ENCODE measurements at regions not wholly inside any gene's neighbourhood (a gene's known extent, or its start where the extent isn't known, plus 50 kb on each side); places are given as distances from the start of the nearest gene placed in this dataset.

DNA sequence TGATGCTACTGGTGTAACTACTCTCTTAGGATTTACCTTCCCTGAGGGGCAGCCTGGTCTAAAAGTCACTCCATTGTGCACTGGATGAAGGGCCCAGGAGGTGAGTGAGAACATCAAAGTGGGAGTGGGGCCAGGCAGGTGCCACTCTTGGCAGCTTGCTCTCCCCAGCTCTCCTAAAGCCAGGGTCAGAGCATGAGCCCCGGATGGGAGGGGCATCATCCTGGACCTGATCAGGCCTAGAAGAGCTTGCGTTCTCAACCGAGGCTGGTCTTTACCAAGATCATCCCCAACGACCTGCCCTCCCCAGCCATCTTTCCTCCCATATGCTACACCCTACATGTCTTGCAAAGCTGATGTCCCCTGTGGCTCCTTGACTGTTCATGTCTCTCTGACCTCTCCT is 87.1 kb downstream of the AIPL1 start:
- TF ChIP-seq CTCF (IDR thresholded peaks at IDR 0.05), result no peak
- TF ChIP-seq POLR2A (IDR thresholded peaks at IDR 0.05), result no peak
- peak in 1 of 2 donors; percentile 75 for DNase-seq (ENCODE audit: low spot score in 2 of 2)
- intact Hi-C loops (cut with DNase I; ENCODE audit: low total_unique reads), result no loop called here
- no peak overlapping the region for H3K4me3 ChIP-seq (ENCODE audit: low read depth, poor library complexity, severe bottlenecking)
- WGBS, 2 donors, result 70 to 72% methylated on average over 4 of the region's 4 CpGs

- peak in 1 of 2 donors; percentile 68 for DNase-seq (ENCODE audit: low spot score in 2 of 2)
- intact Hi-C loops (cut with DNase I; ENCODE audit: low total_unique reads), result no loop called here
These were observed 87.9 kb downstream of the AIPL1 start for GRCh38 chr17:6346986-6347385.

GRCh38 chr17:6346156-6346786 is 88.7 kb downstream of the AIPL1 start:
- no peak for TF ChIP-seq POLR2A (IDR thresholded peaks at IDR 0.05)
- TF ChIP-seq CTCF (IDR thresholded peaks at IDR 0.05), result no peak
- intact Hi-C loops (cut with DNase I; ENCODE audit: low total_unique reads), result no loop called here
- peak in 1 of 2 donors; percentile 36 for DNase-seq (ENCODE audit: low spot score in 2 of 2)
- H3K4me3 ChIP-seq (ENCODE audit: low read depth, poor library complexity, severe bottlenecking), result no peak overlapping the region
- WGBS, 2 donors, result 67 to 69% methylated on average over 6 of the region's 6 CpGs

More at GRCh38 chr17:6346986-6347385, 87.9 kb downstream of the AIPL1 start:
- WGBS, 2 donors, result 97% methylated on average over 2 of the region's 2 CpGs
- TF ChIP-seq POLR2A (IDR thresholded peaks at IDR 0.05) (no peak), CTCF (IDR thresholded peaks at IDR 0.05) (no peak)
- H3K4me3 ChIP-seq (ENCODE audit: low read depth, poor library complexity, severe bottlenecking), result no peak overlapping the region

GRCh38 chr17:6343736-6344135 is 91.2 kb downstream of the AIPL1 start:
- DNase-seq (ENCODE audit: low spot score in 2 of 2), result peak in 1 of 2 donors; percentile 58
- 75% methylated on average over 3 of the region's 3 CpGs for WGBS, 2 donors
- TF ChIP-seq CTCF (IDR thresholded peaks at IDR 0.05), result no peak
- TF ChIP-seq POLR2A (IDR thresholded peaks at IDR 0.05), result no peak
- H3K4me3 ChIP-seq (ENCODE audit: low read depth, poor library complexity, severe bottlenecking), result no peak overlapping the region
- intact Hi-C loops (cut with DNase I; ENCODE audit: low total_unique reads), result no loop called here

DNA sequence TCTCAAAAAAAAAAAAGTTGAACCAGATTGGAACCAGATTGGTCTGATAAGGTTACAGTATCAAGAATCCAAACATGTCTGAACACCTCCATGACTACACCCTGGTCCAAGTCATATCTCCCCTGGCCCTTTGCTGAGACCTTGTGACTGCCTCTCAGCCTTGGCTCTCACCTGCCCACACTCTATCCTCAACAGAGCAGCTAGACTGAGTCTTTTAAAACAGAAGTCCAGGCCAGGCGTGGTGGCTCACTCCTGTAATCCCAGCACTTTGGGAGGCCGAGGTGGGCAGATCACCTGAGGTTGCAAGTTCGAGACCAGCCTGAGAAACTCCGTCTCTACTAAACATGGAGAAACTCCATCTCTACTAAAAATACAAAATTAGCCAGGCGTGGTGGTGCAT is 91.7 kb downstream of the AIPL1 start:
- no peak for TF ChIP-seq CTCF (IDR thresholded peaks at IDR 0.05)
- TF ChIP-seq POLR2A (IDR thresholded peaks at IDR 0.05), result no peak
- DNase-seq (ENCODE audit: low spot score in 2 of 2), result peak in 1 of 2 donors; percentile 48
- H3K4me3 ChIP-seq (ENCODE audit: low read depth, poor library complexity, severe bottlenecking), result no peak overlapping the region
- intact Hi-C loops (cut with DNase I; ENCODE audit: low total_unique reads), result no loop called here
- 94 to 95% methylated on average over 5 of the region's 5 CpGs for WGBS, 2 donors

GRCh38 chr17:6340708-6341107 is 94.2 kb downstream of the AIPL1 start:
- TF ChIP-seq CTCF (IDR thresholded peaks at IDR 0.05) (no peak), POLR2A (IDR thresholded peaks at IDR 0.05) (no peak)
- 65% methylated on average over 7 of the region's 7 CpGs for WGBS, 2 donors
- intact Hi-C loops (cut with DNase I; ENCODE audit: low total_unique reads), result no loop called here
- H3K4me3 ChIP-seq (ENCODE audit: low read depth, poor library complexity, severe bottlenecking), result no peak overlapping the region
- DNase-seq (ENCODE audit: low spot score in 2 of 2), result peak in 1 of 2 donors; percentile 45

Measured in lower leg skin (tissue), 4 donors.